H9 (cell line): ENCODE measurements at regions not wholly inside any gene's neighbourhood (a gene's known extent, or its start where the extent isn't known, plus 50 kb on each side); places are given as distances from the start of the nearest gene placed in this dataset.

Experiments
- DNase-seq: peaks from one replicate; pipeline ENCODE4 v3.0.0-alpha.2; 2017
- H2AFZ ChIP-seq: one replicate; pipeline ENCODE4 v1.6.1; 2013; ENCODE audit warnings: mild to moderate bottlenecking, low read length, control low read depth, moderate library complexity
- H2AK5ac ChIP-seq: 2 replicates; pipeline ENCODE4 v1.6.1; 2013; ENCODE audit warnings: low read length, control low read depth, mixed read lengths; ENCODE audit not compliant: insufficient read length
- H2BK120ac ChIP-seq: one replicate; pipeline ENCODE4 v1.6.1; 2013; ENCODE audit warnings: low read depth, mild to moderate bottlenecking, low read length, control low read depth, inconsistent platforms; ENCODE audit not compliant: poor library complexity, severe bottlenecking
- H2BK12ac ChIP-seq: 2 replicates; pipeline ENCODE4 v1.6.1; 2013; ENCODE audit warnings: low read length, control low read depth, mixed read lengths, low read depth; ENCODE audit not compliant: insufficient read length
- H2BK15ac ChIP-seq: 2 replicates; pipeline ENCODE4 v1.6.1; 2013; ENCODE audit warnings: low read depth, low read length, control low read depth
- H2BK20ac ChIP-seq: one replicate; pipeline ENCODE4 v1.6.1; 2013; ENCODE audit warnings: low read depth, mild to moderate bottlenecking, low read length, control low read depth, inconsistent platforms; ENCODE audit not compliant: poor library complexity, severe bottlenecking
- H2BK5ac ChIP-seq: 2 replicates; pipeline ENCODE4 v1.6.1; 2013; ENCODE audit warnings: low read length, control low read depth, mixed read lengths; ENCODE audit not compliant: insufficient read length
- H3K14ac ChIP-seq: 2 replicates; pipeline ENCODE4 v1.6.1; 2013; ENCODE audit warnings: low read length, control low read depth; ENCODE audit not compliant: insufficient read depth
- H3K18ac ChIP-seq: 2 replicates; pipeline ENCODE4 v1.6.1; 2013; ENCODE audit warnings: low read depth, mild to moderate bottlenecking, mixed read lengths, low read length, control low read depth; ENCODE audit not compliant: insufficient read length
- H3K23ac ChIP-seq: 2 replicates; pipeline ENCODE4 v1.6.1; 2013; ENCODE audit warnings: low read length, control low read depth, mixed read lengths, low read depth; ENCODE audit not compliant: insufficient read length
- H3K23me2 ChIP-seq: 2 replicates; pipeline ENCODE4 v1.6.1; 2013; ENCODE audit warnings: low read depth, mild to moderate bottlenecking, mixed read lengths, low read length, control low read depth; ENCODE audit not compliant: insufficient read length, poor library complexity, severe bottlenecking
- H3K27ac ChIP-seq: 2 replicates; pipeline ENCODE4 v1.5.1; 2013; ENCODE audit warnings: low read length, control low read depth, mixed read lengths, low read depth; ENCODE audit not compliant: insufficient read length
- H3K27me3 ChIP-seq: 2 replicates; pipeline ENCODE4 v1.6.1; 2013; ENCODE audit warnings: low read length, control low read depth, inconsistent platforms; ENCODE audit not compliant: insufficient read depth
- H3K4ac ChIP-seq: 2 replicates; pipeline ENCODE4 v1.6.1; 2013; ENCODE audit warnings: low read depth, mild to moderate bottlenecking, control low read depth, inconsistent platforms, low read length, moderate library complexity
- H3K4me1 ChIP-seq: 2 replicates; pipeline ENCODE4 v1.6.1; 2013; ENCODE audit warnings: low read length, control low read depth, inconsistent platforms; ENCODE audit not compliant: insufficient read depth
- H3K4me2 ChIP-seq: 2 replicates; pipeline ENCODE4 v1.6.1; 2013; ENCODE audit warnings: low read length, control low read depth, mixed read lengths; ENCODE audit not compliant: insufficient read length, insufficient read depth
- H3K56ac ChIP-seq: 2 replicates; pipeline ENCODE4 v1.6.1; 2013; ENCODE audit warnings: low read depth, mild to moderate bottlenecking, mixed read lengths, low read length, control low read depth; ENCODE audit not compliant: insufficient read length
- H3K79me1 ChIP-seq: 2 replicates; pipeline ENCODE4 v1.6.1; 2013; ENCODE audit warnings: low read depth, mild to moderate bottlenecking, moderate library complexity, low read length, control low read depth, inconsistent platforms; ENCODE audit not compliant: insufficient read depth, poor library complexity, severe bottlenecking
- H3K79me2 ChIP-seq: 2 replicates; pipeline ENCODE4 v1.6.1; 2013; ENCODE audit warnings: low read length, control low read depth, inconsistent platforms; ENCODE audit not compliant: insufficient read depth
- H3K9ac ChIP-seq: 2 replicates; pipeline ENCODE4 v1.6.1; 2013; ENCODE audit warnings: low read length, control low read depth, mixed read lengths; ENCODE audit not compliant: insufficient read length; ENCODE audit errors: extremely low read depth
- H3K9me3 ChIP-seq: one replicate; pipeline ENCODE4 v1.6.1; 2013; ENCODE audit warnings: low read depth, low read length, inconsistent platforms; ENCODE audit not compliant: control insufficient read depth
- H3T11ph ChIP-seq: one replicate; pipeline ENCODE4 v1.6.1; 2013; ENCODE audit warnings: mild to moderate bottlenecking, low read length, control low read depth, inconsistent platforms
- H4K20me1 ChIP-seq: one replicate; pipeline ENCODE4 v1.6.1; 2013; ENCODE audit not compliant: control insufficient read depth, insufficient read length, insufficient read depth
- H4K5ac ChIP-seq: 2 replicates; pipeline ENCODE4 v1.6.1; 2013; ENCODE audit warnings: low read depth, mild to moderate bottlenecking, mixed read lengths, low read length, control low read depth; ENCODE audit not compliant: insufficient read length
- H4K8ac ChIP-seq: replicated peaks from 2 replicates; pipeline ENCODE4 v1.6.1; 2013; ENCODE audit warnings: low read length, control low read depth, mixed read lengths, low read depth; ENCODE audit not compliant: insufficient read length
- H4K91ac ChIP-seq: 2 replicates; pipeline ENCODE4 v1.6.1; 2013; ENCODE audit warnings: low read depth, mild to moderate bottlenecking, moderate library complexity, mixed read lengths, low read length, control low read depth; ENCODE audit not compliant: insufficient read length
- H3K27ac Mint-ChIP-seq, 3 experiments: 2 replicates in 2 of 3; 3 replicates in 1 of 3; pipeline ENCODE4 v1.8.0; 2020 to 2021; ENCODE audit warnings: mixed read lengths in 3 of 3, mild to moderate bottlenecking in 1 of 3, moderate library complexity in 1 of 3
- H3K27me3 Mint-ChIP-seq: 2 replicates; pipeline ENCODE4 v1.8.0; 2021; ENCODE audit warnings: low read depth, mild to moderate bottlenecking, moderate library complexity, mixed read lengths
- H3K36me3 Mint-ChIP-seq, 3 experiments: 2 replicates in 2 of 3; 3 replicates in 1 of 3; pipeline ENCODE4 v1.8.0; 2020 to 2021; ENCODE audit warnings: low read depth in 3 of 3, mixed read lengths in 3 of 3; ENCODE audit not compliant: insufficient read depth in 1 of 3
- H3K4me1 Mint-ChIP-seq, 2 experiments: 2 replicates each; pipeline ENCODE4 v1.8.0; 2020; ENCODE audit warnings: mixed read lengths in 2 of 2
- H3K4me3 Mint-ChIP-seq, 2 experiments: 2 replicates in 1 of 2; 3 replicates in 1 of 2; pipeline ENCODE4 v1.8.0; 2020 to 2021; ENCODE audit warnings: mild to moderate bottlenecking in 2 of 2, mixed read lengths in 2 of 2, moderate library complexity in 1 of 2
- H3K9me3 Mint-ChIP-seq, 2 experiments: 2 replicates in 1 of 2; 3 replicates in 1 of 2; pipeline ENCODE4 v1.8.0; 2020; ENCODE audit warnings: mild to moderate bottlenecking in 2 of 2, mixed read lengths in 2 of 2, moderate library complexity in 1 of 2
- TF ChIP-seq, protein P1 (sequence below): fragments of 200-600 bp; sonication (generic); conservative IDR thresholded peaks from 3 replicates; pipeline ENCODE4 v1.8.0; 2021; ENCODE audit warnings: antibody characterized with exemption, mild to moderate bottlenecking

GRCh38 chr7:145903658-145904057, 212.9 kb upstream of the CNTNAP2 start:
- no peaks in the 10 kb centered on the region for H4K20me1 ChIP-seq
- H3K27ac Mint-ChIP-seq: no peak overlapping the region
- H2BK15ac ChIP-seq: no peak overlapping the region
- H3K36me3 Mint-ChIP-seq: no peaks in the 10 kb centered on the region; a peak in 1 of 7 replicates
- H3K23me2 ChIP-seq: no peaks in the 10 kb centered on the region
- H3K4ac ChIP-seq: no peak overlapping the region
- H3K4me2 ChIP-seq: no peak overlapping the region
- H3K27ac ChIP-seq: no peak overlapping the region
- no peak for DNase-seq
- H2BK120ac ChIP-seq: no peak overlapping the region
- TF ChIP-seq, protein P1, sequence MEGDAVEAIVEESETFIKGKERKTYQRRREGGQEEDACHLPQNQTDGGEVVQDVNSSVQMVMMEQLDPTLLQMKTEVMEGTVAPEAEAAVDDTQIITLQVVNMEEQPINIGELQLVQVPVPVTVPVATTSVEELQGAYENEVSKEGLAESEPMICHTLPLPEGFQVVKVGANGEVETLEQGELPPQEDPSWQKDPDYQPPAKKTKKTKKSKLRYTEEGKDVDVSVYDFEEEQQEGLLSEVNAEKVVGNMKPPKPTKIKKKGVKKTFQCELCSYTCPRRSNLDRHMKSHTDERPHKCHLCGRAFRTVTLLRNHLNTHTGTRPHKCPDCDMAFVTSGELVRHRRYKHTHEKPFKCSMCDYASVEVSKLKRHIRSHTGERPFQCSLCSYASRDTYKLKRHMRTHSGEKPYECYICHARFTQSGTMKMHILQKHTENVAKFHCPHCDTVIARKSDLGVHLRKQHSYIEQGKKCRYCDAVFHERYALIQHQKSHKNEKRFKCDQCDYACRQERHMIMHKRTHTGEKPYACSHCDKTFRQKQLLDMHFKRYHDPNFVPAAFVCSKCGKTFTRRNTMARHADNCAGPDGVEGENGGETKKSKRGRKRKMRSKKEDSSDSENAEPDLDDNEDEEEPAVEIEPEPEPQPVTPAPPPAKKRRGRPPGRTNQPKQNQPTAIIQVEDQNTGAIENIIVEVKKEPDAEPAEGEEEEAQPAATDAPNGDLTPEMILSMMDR: no peak
- no peaks in the 10 kb centered on the region for H3K9me3 Mint-ChIP-seq
- H4K8ac ChIP-seq: no peak overlapping the region
- H3K4me3 Mint-ChIP-seq: no peak overlapping the region
- H3K18ac ChIP-seq: no peak overlapping the region
- H4K5ac ChIP-seq: no peak overlapping the region
- H3T11ph ChIP-seq: no peak overlapping the region
- H2AFZ ChIP-seq: no peak overlapping the region
- peaks cover 5% of the 10 kb centered on the region in 2 experiments for H3K4me1 Mint-ChIP-seq
- H3K23ac ChIP-seq: no peak overlapping the region
- H3K27me3 Mint-ChIP-seq: no peaks in the 10 kb centered on the region
- no peak overlapping the region for H2BK20ac ChIP-seq
- H3K9ac ChIP-seq: no peak overlapping the region
- H3K56ac ChIP-seq: no peak overlapping the region
- no peak overlapping the region for H3K14ac ChIP-seq
- H3K27me3 ChIP-seq: no peaks in the 10 kb centered on the region
- no peaks in the 10 kb centered on the region for H3K9me3 ChIP-seq
- no peak overlapping the region for H2BK12ac ChIP-seq
- H3K79me1 ChIP-seq: no peaks in the 10 kb centered on the region
- no peak overlapping the region for H4K91ac ChIP-seq
- H2AK5ac ChIP-seq: no peak overlapping the region
- no peaks in the 10 kb centered on the region for H3K4me1 ChIP-seq
- H2BK5ac ChIP-seq: no peak overlapping the region
- no peaks in the 10 kb centered on the region for H3K79me2 ChIP-seq
